Esophagus muscularis mucosa (tissue), 4 donors: ENCODE measurements at regions not wholly inside any gene's neighbourhood (a gene's known extent, or its start where the extent isn't known, plus 50 kb on each side); places are given as distances from the start of the nearest gene placed in this dataset.

Experiments
- EP300 ChIP-seq: sonication (generic); formaldehyde crosslinking; IDR thresholded peaks from one replicate; pipeline ENCODE4 v1.6.1; 2017; ENCODE audit warnings: antibody characterized with exemption
- POLR2A ChIP-seq: fragments of 450-650 bp; IDR thresholded peaks from one replicate; pipeline ENCODE4 v1.6.1; 2017; ENCODE audit warnings: antibody characterized with exemption, moderate library complexity, mild to moderate bottlenecking, low read depth
- POLR2AphosphoS5 ChIP-seq, 2 donors: sonication (generic); formaldehyde crosslinking; IDR thresholded peaks; one replicate each; pipeline ENCODE4 v1.6.1; 2017; ENCODE audit warnings: antibody characterized with exemption in 2 of 2
- TF ChIP-seq, protein P1 (sequence below), 3 experiments: fragments of 200-600 bp in 2 of 3; fragments of 450-650 bp in 1 of 3; sonication (generic) in 2 of 3; IDR thresholded peaks; one replicate each; pipeline ENCODE4 v1.5.1; 2017 to 2019; ENCODE audit warnings: antibody characterized with exemption in 3 of 3, mild to moderate bottlenecking in 2 of 3, moderate library complexity in 1 of 3

DNA sequence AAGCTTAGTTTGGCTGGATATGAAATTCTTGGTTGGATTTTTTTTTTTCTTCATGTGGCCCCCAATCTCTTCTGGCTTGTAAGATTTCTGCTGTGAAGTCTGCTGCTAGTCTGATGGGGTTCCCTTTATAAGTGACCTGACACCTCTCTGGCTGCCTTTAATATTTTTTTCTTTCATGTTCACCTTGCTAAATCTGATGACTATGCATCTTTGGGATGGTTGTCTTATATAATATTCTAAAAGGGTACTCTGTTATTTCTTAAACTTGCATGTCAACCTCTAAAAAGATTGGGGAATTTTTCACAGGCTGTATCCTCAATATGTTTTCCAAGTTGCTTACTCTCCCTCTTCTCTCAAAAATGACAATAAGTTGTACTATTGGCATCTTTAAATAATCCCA is 500.0 kb downstream of the CAAP1 start:
- TF ChIP-seq, protein P1, sequence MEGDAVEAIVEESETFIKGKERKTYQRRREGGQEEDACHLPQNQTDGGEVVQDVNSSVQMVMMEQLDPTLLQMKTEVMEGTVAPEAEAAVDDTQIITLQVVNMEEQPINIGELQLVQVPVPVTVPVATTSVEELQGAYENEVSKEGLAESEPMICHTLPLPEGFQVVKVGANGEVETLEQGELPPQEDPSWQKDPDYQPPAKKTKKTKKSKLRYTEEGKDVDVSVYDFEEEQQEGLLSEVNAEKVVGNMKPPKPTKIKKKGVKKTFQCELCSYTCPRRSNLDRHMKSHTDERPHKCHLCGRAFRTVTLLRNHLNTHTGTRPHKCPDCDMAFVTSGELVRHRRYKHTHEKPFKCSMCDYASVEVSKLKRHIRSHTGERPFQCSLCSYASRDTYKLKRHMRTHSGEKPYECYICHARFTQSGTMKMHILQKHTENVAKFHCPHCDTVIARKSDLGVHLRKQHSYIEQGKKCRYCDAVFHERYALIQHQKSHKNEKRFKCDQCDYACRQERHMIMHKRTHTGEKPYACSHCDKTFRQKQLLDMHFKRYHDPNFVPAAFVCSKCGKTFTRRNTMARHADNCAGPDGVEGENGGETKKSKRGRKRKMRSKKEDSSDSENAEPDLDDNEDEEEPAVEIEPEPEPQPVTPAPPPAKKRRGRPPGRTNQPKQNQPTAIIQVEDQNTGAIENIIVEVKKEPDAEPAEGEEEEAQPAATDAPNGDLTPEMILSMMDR (IDR thresholded peaks at IDR 0.05), result no peak
- TF ChIP-seq EP300 (no peak), POLR2A (no peak), POLR2AphosphoS5 (IDR thresholded peaks at IDR 0.05) (no peak)
